HFFc6 (cell line): ENCODE measurements at regions not wholly inside any gene's neighbourhood (a gene's known extent, or its start where the extent isn't known, plus 50 kb on each side); places are given as distances from the start of the nearest gene placed in this dataset.

Experiments
- DNase-seq: peaks from one replicate; pipeline ENCODE4 v3.0.0-alpha.2; 2018
- H3K27ac Mint-ChIP-seq: 2 replicates; pipeline ENCODE4 v1.8.0; 2020; ENCODE audit warnings: mild to moderate bottlenecking, mixed read lengths
- H3K27me3 Mint-ChIP-seq: 2 replicates; pipeline ENCODE4 v1.8.0; 2021; ENCODE audit warnings: mild to moderate bottlenecking, moderate library complexity, mixed read lengths; ENCODE audit not compliant: insufficient read depth
- H3K36me3 Mint-ChIP-seq: 2 replicates; pipeline ENCODE4 v1.8.0; 2021; ENCODE audit warnings: low read depth, mixed read lengths
- H3K4me1 Mint-ChIP-seq: 2 replicates; pipeline ENCODE4 v1.8.0; 2020; ENCODE audit warnings: low read depth, mixed read lengths
- H3K4me3 Mint-ChIP-seq: 2 replicates; pipeline ENCODE4 v1.8.0; 2020; ENCODE audit warnings: mild to moderate bottlenecking, moderate library complexity, mixed read lengths
- H3K9me3 Mint-ChIP-seq: 2 replicates; pipeline ENCODE4 v1.8.0; 2020; ENCODE audit warnings: mild to moderate bottlenecking, mixed read lengths
- CTCF ChIP-seq: fragments of 200-600 bp; sonication (generic); IDR thresholded peaks from 2 replicates; pipeline ENCODE4 v1.5.0; 2021; ENCODE audit warnings: antibody characterized with exemption, mild to moderate bottlenecking

GRCh38 chr4:162523171-162523570 is 359.4 kb upstream of the FSTL5 start:
- Mint-ChIP-seq H3K27ac (no peak overlapping the region), H3K4me1 (no peaks in the 10 kb centered on the region), H3K36me3 (no peaks in the 10 kb centered on the region; the same call in 1 of the 2 replicates), H3K9me3 (peaks cover 14% of the 10 kb centered on the region), H3K27me3 (no peaks in the 10 kb centered on the region), H3K4me3 (no peak overlapping the region)
- no peak for DNase-seq
- no peak for TF ChIP-seq CTCF

- H3K4me1 Mint-ChIP-seq = no peaks in the 10 kb centered on the region
- peaks cover 14% of the 10 kb centered on the region for H3K9me3 Mint-ChIP-seq
- no peak for DNase-seq
- TF ChIP-seq CTCF = no peak
- H3K27ac Mint-ChIP-seq = no peak overlapping the region
- H3K4me3 Mint-ChIP-seq = no peak overlapping the region
- H3K27me3 Mint-ChIP-seq = no peaks in the 10 kb centered on the region
- no peaks in the 10 kb centered on the region; the same call in 1 of the 2 replicates for H3K36me3 Mint-ChIP-seq
Measured at GRCh38 chr4:162522724-162523123, 358.9 kb upstream of the FSTL5 start.

- H3K4me3 Mint-ChIP-seq = no peak overlapping the region
- no peaks in the 10 kb centered on the region for H3K36me3 Mint-ChIP-seq
- H3K9me3 Mint-ChIP-seq = peaks cover 8% of the 10 kb centered on the region
- H3K4me1 Mint-ChIP-seq = no peaks in the 10 kb centered on the region
- H3K27ac Mint-ChIP-seq = no peak overlapping the region
- no peak for TF ChIP-seq CTCF
- no peaks in the 10 kb centered on the region for H3K27me3 Mint-ChIP-seq
- no peak for DNase-seq
Measured at GRCh38 chr4:162510937-162511336, 347.1 kb upstream of the FSTL5 start.

- no peak overlapping the region for H3K4me3 Mint-ChIP-seq
- H3K27ac Mint-ChIP-seq = no peak overlapping the region
- no peaks in the 10 kb centered on the region for H3K36me3 Mint-ChIP-seq
Measured at GRCh38 chr4:162510115-162510514, 346.3 kb upstream of the FSTL5 start.

GRCh38 chr4:162509333-162509732 is 345.5 kb upstream of the FSTL5 start:
- H3K27me3 Mint-ChIP-seq = no peaks in the 10 kb centered on the region
- peaks cover 4% of the 10 kb centered on the region; the same call in 1 of the 2 replicates for H3K9me3 Mint-ChIP-seq
- no peak overlapping the region for H3K27ac Mint-ChIP-seq
- no peak overlapping the region for H3K4me3 Mint-ChIP-seq
- no peak for TF ChIP-seq CTCF
- no peaks in the 10 kb centered on the region for H3K36me3 Mint-ChIP-seq
- H3K4me1 Mint-ChIP-seq = no peaks in the 10 kb centered on the region
- DNase-seq = no peak

More at GRCh38 chr4:162510115-162510514, 346.3 kb upstream of the FSTL5 start:
- no peak for TF ChIP-seq CTCF
- Mint-ChIP-seq H3K27me3 (no peaks in the 10 kb centered on the region), H3K4me1 (no peaks in the 10 kb centered on the region), H3K9me3 (peaks cover 4% of the 10 kb centered on the region; the same call in 1 of the 2 replicates)
- DNase-seq = no peak

GRCh38 chr4:162506253-162506652 is 342.5 kb upstream of the FSTL5 start:
- Mint-ChIP-seq H3K4me3 (no peak overlapping the region), H3K9me3 (no peaks in the 10 kb centered on the region), H3K4me1 (no peaks in the 10 kb centered on the region), H3K27me3 (no peaks in the 10 kb centered on the region), H3K27ac (no peak overlapping the region), H3K36me3 (no peaks in the 10 kb centered on the region)
- TF ChIP-seq CTCF = no peak
- DNase-seq = no peak
